HG03103 (cell line): ENCODE measurements at regions not wholly inside any gene's neighbourhood (a gene's known extent, or its start where the extent isn't known, plus 50 kb on each side); places are given as distances from the start of the nearest gene placed in this dataset.

Source experiments
- ATAC-seq: cut with Tn5 transposase; IDR thresholded peaks from one replicate; pipeline ENCODE4 v1.9.1; 2021; ENCODE audit warnings: low read depth; ENCODE audit not compliant: unreplicated experiment

- no peak for ATAC-seq
Measured at GRCh38 chr7:45235905-45236304, 78.3 kb downstream of the RAMP3 start.

GRCh38 chr7:45236666-45237065, 79.1 kb downstream of the RAMP3 start:
- no peak for ATAC-seq

GRCh38 chr7:45237788-45238461, 80.3 kb downstream of the RAMP3 start:
- ATAC-seq: no peak

GRCh38 chr7:45238806-45239205, 81.2 kb downstream of the RAMP3 start:
- ATAC-seq: no peak

- no peak for ATAC-seq
Measured at GRCh38 chr7:45239486-45239885, 81.9 kb downstream of the RAMP3 start.

- ATAC-seq: no peak
Measured at GRCh38 chr7:45240273-45240771, 82.7 kb downstream of the RAMP3 start.

GRCh38 chr7:45240926-45241325, 83.3 kb downstream of the RAMP3 start:
- no peak for ATAC-seq

GRCh38 chr7:45241339-45242109, 83.9 kb downstream of the RAMP3 start:
- ATAC-seq: no peak

- ATAC-seq: no peak
Measured at GRCh38 chr7:45242261-45242660, 84.7 kb downstream of the RAMP3 start.

GRCh38 chr7:45242698-45243097, 85.1 kb downstream of the RAMP3 start:
- no peak for ATAC-seq

- ATAC-seq: no peak
Measured at GRCh38 chr7:45244981-45245380, 87.4 kb downstream of the RAMP3 start.

GRCh38 chr7:45246339-45246738, 88.7 kb downstream of the RAMP3 start:
- no peak for ATAC-seq

GRCh38 chr7:45252248-45252647, 94.7 kb downstream of the RAMP3 start:
- ATAC-seq: no peak

- ATAC-seq: no peak
Measured at GRCh38 chr7:45252857-45253256, 95.3 kb downstream of the RAMP3 start.

- no peak for ATAC-seq
Measured at GRCh38 chr7:45253368-45253767, 95.8 kb downstream of the RAMP3 start.

- no peak for ATAC-seq
Measured at GRCh38 chr7:45255187-45255586, 97.6 kb downstream of the RAMP3 start.

- no peak for ATAC-seq
Measured at GRCh38 chr7:45256309-45256708, 98.7 kb downstream of the RAMP3 start.

GRCh38 chr7:45256775-45257174, 99.2 kb downstream of the RAMP3 start:
- ATAC-seq: no peak

GRCh38 chr7:45257284-45257683, 99.7 kb downstream of the RAMP3 start:
- ATAC-seq: no peak

GRCh38 chr7:45258533-45259226, 101.1 kb downstream of the RAMP3 start:
- ATAC-seq: no peak

GRCh38 chr7:45259227-45259596, 101.6 kb downstream of the RAMP3 start:
- no peak for ATAC-seq
